ENCODE measurements at regions not wholly inside any gene's neighbourhood (a gene's known extent, or its start where the extent isn't known, plus 50 kb on each side); places are given as distances from the start of the nearest gene placed in this dataset.
"Not testable (repeated sequence)": the region's sequence is repeated elsewhere in the genome, so short reads cannot be mapped to it uniquely, and the experiment has no call there.

DNA sequence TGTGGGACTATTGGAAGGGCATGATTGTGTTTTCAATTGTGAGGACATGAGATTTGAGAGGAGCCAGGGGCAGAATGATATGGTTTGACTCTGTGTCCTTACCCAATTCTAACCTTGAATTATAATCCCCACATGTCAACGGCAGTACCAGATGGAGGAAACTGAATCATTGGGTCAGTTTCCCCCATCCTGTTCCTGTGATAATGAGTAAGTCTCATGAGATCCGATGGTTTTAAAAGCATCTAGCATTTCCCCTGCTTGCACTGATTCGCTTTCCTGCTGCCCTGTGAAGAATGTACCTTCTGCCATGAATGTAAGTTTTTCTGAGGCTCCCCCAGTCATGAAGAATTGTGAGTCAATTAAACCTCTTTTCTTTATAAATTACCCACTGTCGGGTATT is 1367.1 kb downstream of the XPNPEP1 start:
- Histone ChIP-seq H3F3A (ENCODE audit: insufficient read depth, low read length) (no peaks in the 10 kb centered on the region), H3K9me2 (ENCODE audit: low read depth, low read length) (no peaks in the 10 kb centered on the region), H2AFZ (ENCODE audit: low read length) (no peak overlapping the region), H3K4me3 (ENCODE audit: low read depth, low read length, poor library complexity, severe bottlenecking) (no peak overlapping the region), H3K36me3 (ENCODE audit: insufficient read depth, low read length) (no peaks in the 10 kb centered on the region), H3K79me2 (ENCODE audit: insufficient read depth, low read length) (no peaks in the 10 kb centered on the region), H3K4me2 (ENCODE audit: low read length) (no peak overlapping the region), H3K27ac (ENCODE audit: low read depth, low read length, poor library complexity, severe bottlenecking) (no peak overlapping the region), H3K9me3 (ENCODE audit: low read length) (no peaks in the 10 kb centered on the region), H3K4me1 (ENCODE audit: insufficient read depth, low read length, severe bottlenecking) (no peaks in the 10 kb centered on the region), H4K20me1 (ENCODE audit: insufficient read depth, low read length) (no peaks in the 10 kb centered on the region), H3K9ac (ENCODE audit: low read length) (no peak overlapping the region), H3K27me3 (ENCODE audit: insufficient read depth, low read length) (no peaks in the 10 kb centered on the region)
- TF ChIP-seq EZH2 (IDR thresholded peaks at IDR 0.05; ENCODE audit: borderline replicate concordance, low read length) = no peak
- TF ChIP-seq, protein P1, sequence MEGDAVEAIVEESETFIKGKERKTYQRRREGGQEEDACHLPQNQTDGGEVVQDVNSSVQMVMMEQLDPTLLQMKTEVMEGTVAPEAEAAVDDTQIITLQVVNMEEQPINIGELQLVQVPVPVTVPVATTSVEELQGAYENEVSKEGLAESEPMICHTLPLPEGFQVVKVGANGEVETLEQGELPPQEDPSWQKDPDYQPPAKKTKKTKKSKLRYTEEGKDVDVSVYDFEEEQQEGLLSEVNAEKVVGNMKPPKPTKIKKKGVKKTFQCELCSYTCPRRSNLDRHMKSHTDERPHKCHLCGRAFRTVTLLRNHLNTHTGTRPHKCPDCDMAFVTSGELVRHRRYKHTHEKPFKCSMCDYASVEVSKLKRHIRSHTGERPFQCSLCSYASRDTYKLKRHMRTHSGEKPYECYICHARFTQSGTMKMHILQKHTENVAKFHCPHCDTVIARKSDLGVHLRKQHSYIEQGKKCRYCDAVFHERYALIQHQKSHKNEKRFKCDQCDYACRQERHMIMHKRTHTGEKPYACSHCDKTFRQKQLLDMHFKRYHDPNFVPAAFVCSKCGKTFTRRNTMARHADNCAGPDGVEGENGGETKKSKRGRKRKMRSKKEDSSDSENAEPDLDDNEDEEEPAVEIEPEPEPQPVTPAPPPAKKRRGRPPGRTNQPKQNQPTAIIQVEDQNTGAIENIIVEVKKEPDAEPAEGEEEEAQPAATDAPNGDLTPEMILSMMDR (IDR thresholded peaks at IDR 0.05; ENCODE audit: low read length) = no peak

DNA sequence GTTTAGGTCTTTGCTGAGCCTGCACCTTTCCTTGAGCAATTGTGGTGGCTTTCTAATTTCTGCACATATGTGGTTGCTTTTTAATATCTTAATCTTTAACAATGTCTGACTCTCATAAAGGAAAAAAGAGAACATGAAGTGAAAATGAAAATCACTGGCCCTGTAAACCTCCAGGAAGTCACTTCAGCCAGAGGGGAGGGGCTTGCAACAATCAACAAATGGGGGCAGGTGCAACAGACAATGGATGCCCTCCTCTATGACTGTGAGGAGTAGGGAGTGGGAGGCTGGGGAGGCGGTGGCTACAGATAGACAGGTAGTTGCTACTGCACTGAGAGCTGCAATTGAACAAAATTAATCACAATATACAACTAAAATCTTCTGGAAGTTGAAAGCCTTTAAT is 1377.4 kb downstream of the XPNPEP1 start:
- Histone ChIP-seq H3K9me3 (ENCODE audit: low read length) (no peaks in the 10 kb centered on the region), H3K79me2 (ENCODE audit: insufficient read depth, low read length) (no peaks in the 10 kb centered on the region), H3K4me3 (ENCODE audit: low read depth, low read length, poor library complexity, severe bottlenecking) (no peak overlapping the region), H3K36me3 (ENCODE audit: insufficient read depth, low read length) (no peaks in the 10 kb centered on the region), H3K9ac (ENCODE audit: low read length) (no peak overlapping the region), H3K27ac (ENCODE audit: low read depth, low read length, poor library complexity, severe bottlenecking) (no peak overlapping the region), H2AFZ (ENCODE audit: low read length) (no peak overlapping the region), H3K4me1 (ENCODE audit: insufficient read depth, low read length, severe bottlenecking) (no peaks in the 10 kb centered on the region), H3K9me2 (ENCODE audit: low read depth, low read length) (no peaks in the 10 kb centered on the region), H3K4me2 (ENCODE audit: low read length) (no peak overlapping the region), H3K27me3 (ENCODE audit: insufficient read depth, low read length) (no peaks in the 10 kb centered on the region), H3F3A (ENCODE audit: insufficient read depth, low read length) (no peaks in the 10 kb centered on the region), H4K20me1 (ENCODE audit: insufficient read depth, low read length) (no peaks in the 10 kb centered on the region)
- TF ChIP-seq EZH2 (IDR thresholded peaks at IDR 0.05; ENCODE audit: borderline replicate concordance, low read length) = no peak
- TF ChIP-seq, protein P1 (IDR thresholded peaks at IDR 0.05; ENCODE audit: low read length) = no peak

DNA sequence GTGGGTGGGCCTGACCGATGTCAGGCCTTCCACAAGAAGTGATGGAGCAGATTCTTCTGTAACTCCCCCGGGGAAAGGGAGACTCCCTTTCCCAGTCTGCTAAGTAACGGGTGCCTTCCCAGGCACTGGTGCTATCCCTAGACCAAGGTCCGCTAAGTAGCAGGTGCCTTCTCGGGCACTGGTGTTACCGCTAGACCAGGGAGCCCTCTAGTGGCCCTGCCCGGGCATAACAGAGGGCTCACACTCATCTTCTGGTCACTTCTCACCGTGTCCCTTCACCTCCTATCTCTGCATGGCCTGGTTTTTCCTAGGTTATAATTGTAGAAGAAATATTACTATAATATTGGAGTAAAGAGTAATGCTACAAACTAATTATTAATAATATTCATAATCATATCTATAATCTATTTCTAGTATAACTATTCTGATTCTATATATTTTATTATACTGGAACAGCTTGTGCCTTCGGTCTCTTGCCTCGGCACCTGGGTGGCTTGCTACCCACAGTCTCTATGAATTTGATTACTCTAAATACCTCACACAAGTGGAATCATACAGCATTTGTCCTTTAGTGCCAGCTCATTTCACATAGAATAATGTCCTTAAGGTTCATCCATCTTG is 1378.7 kb downstream of the XPNPEP1 start:
- H3K9me2 ChIP-seq (ENCODE audit: low read depth, low read length) = no peaks in the 10 kb centered on the region
- H4K20me1 ChIP-seq (ENCODE audit: insufficient read depth, low read length) = no peaks in the 10 kb centered on the region
- no peaks in the 10 kb centered on the region for H3K9me3 ChIP-seq (ENCODE audit: low read length)
- H3K79me2 ChIP-seq (ENCODE audit: insufficient read depth, low read length) = no peaks in the 10 kb centered on the region
- H2AFZ ChIP-seq (ENCODE audit: low read length) = no peak overlapping the region
- no peaks in the 10 kb centered on the region for H3F3A ChIP-seq (ENCODE audit: insufficient read depth, low read length)
- H3K4me1 ChIP-seq (ENCODE audit: insufficient read depth, low read length, severe bottlenecking) = no peaks in the 10 kb centered on the region
- no peak overlapping the region for H3K9ac ChIP-seq (ENCODE audit: low read length)
- no peak for TF ChIP-seq EZH2 (IDR thresholded peaks at IDR 0.05; ENCODE audit: borderline replicate concordance, low read length)
- TF ChIP-seq, protein P1 (IDR thresholded peaks at IDR 0.05; ENCODE audit: low read length) = peak; percentile 81
- no peak overlapping the region for H3K4me2 ChIP-seq (ENCODE audit: low read length)
- H3K4me3 ChIP-seq (ENCODE audit: low read depth, low read length, poor library complexity, severe bottlenecking) = no peak overlapping the region
- H3K27me3 ChIP-seq (ENCODE audit: insufficient read depth, low read length) = no peaks in the 10 kb centered on the region
- no peak overlapping the region for H3K27ac ChIP-seq (ENCODE audit: low read depth, low read length, poor library complexity, severe bottlenecking)
- no peaks in the 10 kb centered on the region for H3K36me3 ChIP-seq (ENCODE audit: insufficient read depth, low read length)

DNA sequence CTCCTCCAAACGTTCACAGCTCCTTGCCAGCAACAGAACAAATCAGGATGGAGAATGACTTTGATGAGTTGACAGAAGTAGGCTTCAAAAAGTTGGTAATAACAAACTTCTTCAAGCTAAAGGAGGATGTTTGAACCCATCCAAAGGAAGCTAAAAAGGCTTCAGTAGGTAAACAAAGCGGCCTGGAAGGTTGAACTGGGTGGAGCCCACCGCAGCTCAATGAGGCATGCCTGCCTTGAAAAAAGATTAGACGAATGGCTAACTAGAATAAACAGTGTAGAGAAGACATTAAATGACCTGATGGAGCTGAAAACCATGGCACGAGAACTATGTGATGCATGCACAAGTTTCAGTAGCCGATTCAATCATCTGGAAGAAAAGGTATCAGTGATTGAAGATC is 1369.0 kb upstream of the SORCS1 start:
- H2AFZ ChIP-seq (ENCODE audit: low read length); H3K4me1 ChIP-seq (ENCODE audit: insufficient read depth, low read length, severe bottlenecking); H3K79me2 ChIP-seq (ENCODE audit: insufficient read depth, low read length); H3K9me3 ChIP-seq (ENCODE audit: low read length); H3K36me3 ChIP-seq (ENCODE audit: insufficient read depth, low read length); H3K9ac ChIP-seq (ENCODE audit: low read length); H3K27me3 ChIP-seq (ENCODE audit: insufficient read depth, low read length); H3K4me3 ChIP-seq (ENCODE audit: low read depth, low read length, poor library complexity, severe bottlenecking); H3F3A ChIP-seq (ENCODE audit: insufficient read depth, low read length); H3K9me2 ChIP-seq (ENCODE audit: low read depth, low read length); H3K4me2 ChIP-seq (ENCODE audit: low read length); H3K27ac ChIP-seq (ENCODE audit: low read depth, low read length, poor library complexity, severe bottlenecking); H4K20me1 ChIP-seq (ENCODE audit: insufficient read depth, low read length): not testable (repeated sequence)

All from OCI-LY1 (cell line).